SH-SY5Y (cell line): ENCODE measurements at regions not wholly inside any gene's neighbourhood (a gene's known extent, or its start where the extent isn't known, plus 50 kb on each side); places are given as distances from the start of the nearest gene placed in this dataset.

Experiments
- GATA2 ChIP-seq: IDR thresholded peaks from 2 replicates; pipeline ENCODE4 v1.6.1; 2011; ENCODE audit warnings: mild to moderate bottlenecking, low read depth, low read length
- GATA3 ChIP-seq: IDR thresholded peaks from 2 replicates; pipeline ENCODE4 v1.6.1; 2011; ENCODE audit warnings: low read depth, mild to moderate bottlenecking, low read length, moderate library complexity

DNA sequence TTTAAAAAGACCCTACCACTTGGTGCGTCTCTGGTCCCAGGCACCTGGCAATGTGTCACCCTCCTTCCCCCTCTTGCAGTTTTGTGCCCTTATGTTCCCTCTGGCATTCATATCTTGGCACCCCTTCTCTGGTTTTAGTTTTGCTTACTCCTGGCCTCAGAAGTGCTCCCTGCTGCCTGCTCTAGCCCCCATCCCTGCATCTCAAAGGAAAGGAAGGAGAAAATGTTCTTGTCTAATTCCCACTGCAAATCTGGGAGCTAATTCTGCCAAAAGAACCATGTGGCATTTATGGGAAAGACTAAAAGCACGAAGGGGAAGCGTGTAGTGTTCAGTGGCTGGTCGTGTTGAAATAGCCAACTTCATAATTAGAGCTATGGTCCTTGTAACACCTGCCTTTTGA, 340.1 kb upstream of the RPS6KA3 start:
- no peak for TF ChIP-seq GATA3
- TF ChIP-seq GATA2: no peak
